HG02870 (cell line): ENCODE measurements at regions not wholly inside any gene's neighbourhood (a gene's known extent, or its start where the extent isn't known, plus 50 kb on each side); places are given as distances from the start of the nearest gene placed in this dataset.

Experiments used
- ATAC-seq: cut with Tn5 transposase; IDR thresholded peaks from one replicate; pipeline ENCODE4 v1.9.1; 2021; ENCODE audit warnings: mild to moderate bottlenecking, moderate library complexity; ENCODE audit not compliant: unreplicated experiment

- no peak for ATAC-seq
These were observed 492.5 kb downstream of the ARL4A start for GRCh38 chr7:13179775-13180523.

DNA sequence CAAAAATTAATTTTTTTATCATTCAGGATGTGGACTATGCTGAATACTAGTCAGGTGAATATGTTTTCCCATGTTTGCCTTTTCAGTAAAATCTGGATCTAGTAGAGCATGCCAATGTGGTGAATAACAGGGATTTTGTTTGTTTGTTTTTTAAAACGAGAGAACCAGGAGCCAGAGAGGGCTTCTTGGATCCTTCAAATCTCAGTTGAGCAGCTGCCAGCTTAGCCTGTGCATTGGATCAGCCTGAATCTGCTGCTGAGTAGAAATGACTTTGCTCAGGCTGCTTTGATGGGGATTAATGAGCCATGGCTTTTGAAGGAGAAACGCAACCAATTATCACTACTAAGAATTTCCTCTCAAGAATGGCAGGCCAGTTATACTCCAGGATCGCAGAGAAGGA lies 493.8 kb downstream of the ARL4A start:
- ATAC-seq, result no peak

DNA sequence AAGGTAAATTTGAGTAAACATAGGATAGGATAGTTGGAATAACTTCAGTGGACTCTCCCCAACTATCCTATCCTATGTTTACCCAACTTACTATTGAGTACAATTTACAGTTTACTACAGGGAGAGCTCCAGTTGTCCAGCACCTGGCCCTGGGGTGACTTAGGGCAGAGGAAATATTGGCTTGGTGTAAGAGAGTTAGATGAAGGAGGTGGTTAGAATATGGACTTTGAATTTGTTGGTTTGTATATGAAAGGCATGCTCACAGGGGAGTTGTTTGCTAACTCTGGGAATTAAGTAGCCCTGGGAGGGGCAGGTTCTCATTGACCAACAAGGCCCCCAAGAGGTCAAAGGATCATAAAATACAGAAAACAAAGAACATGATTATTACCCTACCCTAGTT lies 497.7 kb downstream of the ARL4A start:
- no peak for ATAC-seq

GRCh38 chr7:13188236-13188805 lies 500.9 kb downstream of the ARL4A start:
- no peak for ATAC-seq

- no peak for ATAC-seq
These were observed 501.5 kb downstream of the ARL4A start for GRCh38 chr7:13188922-13189321.

DNA sequence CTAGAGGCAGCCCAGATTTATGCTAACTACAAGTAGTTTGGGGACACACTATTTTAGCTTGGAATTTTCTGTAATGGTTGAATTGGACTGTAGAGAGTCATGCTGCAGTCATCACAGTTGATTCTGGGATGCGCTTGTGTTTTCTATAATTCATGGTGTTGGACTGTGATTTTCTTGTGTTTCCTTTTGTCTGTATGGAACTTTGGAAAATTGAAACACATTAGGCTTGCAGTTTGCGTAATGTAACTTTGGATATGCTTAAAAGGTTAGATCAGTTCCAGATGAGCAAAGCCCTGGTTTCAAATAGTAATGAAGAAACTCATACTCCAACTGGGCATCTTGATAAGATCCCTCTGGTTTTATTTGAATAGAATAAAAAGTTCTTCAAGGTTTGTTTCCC lies 502.2 kb downstream of the ARL4A start:
- no peak for ATAC-seq

GRCh38 chr7:13197501-13197900 lies 510.1 kb downstream of the ARL4A start:
- ATAC-seq, result no peak

DNA sequence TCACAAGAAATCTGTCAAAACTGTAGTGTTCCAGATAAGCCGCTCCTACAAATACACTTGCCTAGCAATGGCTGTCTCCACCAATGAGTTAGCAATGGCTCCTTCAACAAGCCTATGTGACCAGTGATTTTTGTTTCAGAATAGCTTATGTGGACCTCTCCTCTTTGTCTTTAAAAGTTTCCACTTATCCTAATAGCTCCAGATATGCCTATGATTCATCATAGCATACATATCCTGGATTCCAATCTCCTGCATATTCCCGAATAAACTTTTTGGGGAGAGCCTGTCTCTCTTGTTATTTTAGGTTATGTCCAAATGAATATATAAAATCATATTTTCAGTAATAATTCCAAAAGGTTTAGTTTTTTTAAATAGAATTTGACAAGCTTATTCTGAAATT lies 510.6 kb downstream of the ARL4A start:
- no peak for ATAC-seq

DNA sequence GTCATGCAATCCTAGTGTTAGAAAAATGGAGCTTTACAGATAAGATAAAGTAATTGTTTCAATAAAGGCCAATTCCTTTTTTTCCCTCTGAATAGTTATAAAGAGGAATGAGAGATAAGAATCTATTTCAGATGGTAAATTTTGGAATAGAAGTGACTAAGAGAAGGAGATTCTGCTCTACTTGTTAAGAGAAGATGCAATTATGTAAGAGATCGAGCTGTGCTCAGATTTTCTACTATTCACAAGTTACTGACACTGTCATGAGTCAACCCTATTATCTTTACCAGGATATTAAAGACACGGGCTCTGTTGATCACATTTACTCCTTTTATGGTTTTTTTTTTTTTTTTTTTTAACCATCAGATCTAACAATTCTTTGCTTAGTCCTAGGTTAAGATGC lies 511.3 kb downstream of the ARL4A start:
- ATAC-seq, result no peak

DNA sequence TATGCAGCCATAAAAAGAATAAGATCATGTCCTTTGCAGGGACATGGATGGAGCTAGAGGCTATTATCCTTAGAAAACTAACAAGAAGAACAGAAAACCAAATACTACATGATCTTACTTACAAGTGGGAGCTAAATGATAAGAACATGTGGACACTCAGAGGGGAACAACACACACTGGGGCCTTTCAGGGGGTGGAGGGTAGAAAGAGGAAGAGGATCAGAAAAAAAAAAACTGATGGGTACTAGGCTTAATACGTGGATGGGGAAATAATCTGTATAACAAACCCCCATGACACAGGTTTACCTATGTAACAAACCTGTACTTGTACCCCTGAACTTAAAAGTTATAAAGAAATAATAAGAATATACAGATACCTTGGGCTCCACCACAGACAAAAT lies 514.2 kb downstream of the ARL4A start:
- no peak for ATAC-seq

DNA sequence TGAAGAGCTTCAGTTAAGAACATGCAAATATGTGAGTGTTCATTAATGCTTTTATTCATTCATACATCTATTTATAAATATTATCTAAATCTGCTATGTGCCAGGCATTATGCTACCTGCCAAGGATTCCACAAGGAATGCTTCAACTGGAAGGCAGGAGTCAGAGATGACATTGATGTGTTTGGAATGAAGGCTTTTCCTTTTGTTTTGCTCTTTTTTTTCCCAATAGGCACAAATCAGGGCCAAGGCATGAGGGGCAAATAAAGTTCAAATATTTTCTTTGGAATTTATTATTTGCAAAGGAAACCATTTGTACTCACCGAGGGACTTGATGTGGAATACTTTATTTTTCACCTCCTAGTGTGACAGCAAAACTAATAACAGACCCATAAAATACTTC lies 530.3 kb downstream of the ARL4A start:
- no peak for ATAC-seq

DNA sequence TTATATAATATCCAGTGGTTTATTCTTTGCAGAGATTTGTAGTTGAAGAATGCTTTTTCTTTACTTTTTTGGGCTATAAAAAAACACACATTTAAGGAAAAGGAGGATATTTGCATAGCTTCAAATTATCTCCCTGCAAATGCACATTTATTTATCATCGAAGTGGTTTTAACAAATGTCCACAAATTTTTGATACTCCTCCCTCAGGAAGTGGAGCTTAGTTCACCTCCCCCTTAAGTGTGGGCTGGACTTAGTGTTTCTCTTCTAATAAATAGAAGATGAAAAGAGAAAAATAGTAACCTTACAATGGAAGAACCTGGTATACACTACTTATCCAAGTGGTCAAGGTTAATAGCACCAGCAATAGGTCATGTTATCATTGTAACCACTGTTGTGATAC lies 537.6 kb downstream of the ARL4A start:
- no peak for ATAC-seq

GRCh38 chr7:13226385-13226784 lies 539.0 kb downstream of the ARL4A start:
- ATAC-seq, result no peak

DNA sequence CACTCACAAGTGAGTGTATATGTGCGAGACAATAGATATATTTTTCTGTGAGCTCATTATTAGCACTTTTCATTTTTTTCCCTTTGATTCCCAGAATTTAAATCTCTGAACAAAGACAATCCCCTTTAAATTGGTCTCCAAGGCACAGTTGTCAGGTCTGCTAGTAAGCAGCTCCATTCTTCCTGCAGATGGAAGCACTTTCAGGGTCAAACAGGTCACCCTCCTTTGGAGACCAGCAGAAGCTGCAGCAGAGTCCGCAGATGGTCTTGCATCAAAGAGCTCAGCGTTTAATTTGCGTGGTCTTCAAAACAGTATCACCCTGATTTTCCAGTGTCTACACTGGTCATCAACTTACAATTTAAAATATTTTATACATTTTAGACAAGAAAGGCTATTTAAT lies 543.8 kb downstream of the ARL4A start:
- no peak for ATAC-seq

GRCh38 chr7:13235436-13235835 lies 548.0 kb downstream of the ARL4A start:
- ATAC-seq, result no peak

DNA sequence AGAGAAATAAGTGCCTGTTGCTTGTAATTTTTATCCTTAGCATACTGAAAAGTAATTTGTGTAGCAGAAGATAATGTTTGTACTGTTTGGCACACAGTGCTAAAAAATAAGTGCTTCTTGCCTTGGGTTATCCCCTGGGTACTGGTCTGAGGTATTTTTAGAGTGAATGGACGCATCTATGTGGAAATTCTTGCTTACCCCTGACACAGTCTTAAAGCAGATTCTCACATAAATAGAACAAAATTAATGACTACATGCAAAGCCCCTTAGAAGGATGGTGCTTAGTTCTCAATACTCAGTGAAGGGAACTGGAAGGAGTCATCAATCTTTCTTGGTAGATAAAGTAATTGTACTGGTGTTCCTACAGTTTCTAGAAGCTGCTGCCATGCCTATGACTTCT lies 548.6 kb downstream of the ARL4A start:
- ATAC-seq, result no peak

DNA sequence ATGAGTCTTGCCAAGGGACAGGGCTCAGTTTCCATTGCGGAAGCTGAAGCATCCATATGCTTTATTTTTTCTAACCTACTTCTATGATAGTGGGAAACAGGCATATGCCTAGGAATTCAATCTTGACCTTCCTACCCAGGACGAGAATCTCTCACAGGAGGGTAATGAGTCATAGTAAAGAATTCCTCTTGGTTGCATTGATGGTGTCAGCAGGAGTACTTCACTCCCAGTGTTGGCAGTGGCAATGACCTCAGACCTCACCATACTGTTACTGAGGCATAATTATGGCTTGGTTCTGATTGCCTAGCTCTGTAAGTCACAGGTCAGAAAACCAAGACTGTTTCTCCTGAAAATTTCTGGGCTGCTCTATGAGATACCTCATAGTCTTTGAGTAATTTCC lies 552.9 kb downstream of the ARL4A start:
- ATAC-seq, result no peak

GRCh38 chr7:13241416-13241815 lies 554.0 kb downstream of the ARL4A start:
- ATAC-seq, result no peak

DNA sequence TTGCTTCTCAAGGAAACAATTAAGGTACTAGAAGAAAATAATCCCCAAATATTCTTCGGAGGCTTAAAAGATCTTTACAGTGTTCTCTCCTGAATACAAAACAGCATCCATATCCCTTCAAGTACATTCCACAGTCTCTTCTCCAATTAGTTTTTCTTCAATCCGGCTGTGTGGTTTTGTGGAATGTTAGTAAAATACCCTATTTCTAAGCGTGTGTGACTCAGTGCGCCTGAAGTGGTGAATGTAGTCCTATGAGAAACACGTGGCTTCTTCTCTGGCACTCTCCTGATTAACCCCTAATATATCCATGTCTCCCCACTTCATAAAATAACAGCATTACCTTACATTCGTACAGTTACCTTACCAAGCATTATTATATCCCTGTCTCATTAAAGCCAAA lies 570.2 kb downstream of the ARL4A start:
- ATAC-seq, result no peak

DNA sequence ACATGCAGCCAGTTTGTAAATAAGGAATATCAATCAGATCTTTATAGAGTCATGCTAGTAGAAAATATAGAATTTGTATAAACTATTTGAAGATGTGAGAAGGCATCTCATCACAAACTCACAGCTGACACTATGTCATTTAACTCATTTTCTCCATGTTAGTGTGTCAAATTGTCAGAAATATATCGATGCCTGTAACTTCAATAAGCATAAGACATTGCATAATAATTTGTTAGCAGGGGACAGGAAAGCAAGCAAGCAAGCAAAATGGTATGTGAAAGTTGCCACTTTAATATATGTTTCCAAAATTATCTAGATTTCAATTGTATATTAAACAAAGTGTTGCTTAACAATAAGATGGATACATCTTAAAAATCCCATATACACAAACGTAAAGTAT lies 571.0 kb downstream of the ARL4A start:
- no peak for ATAC-seq

DNA sequence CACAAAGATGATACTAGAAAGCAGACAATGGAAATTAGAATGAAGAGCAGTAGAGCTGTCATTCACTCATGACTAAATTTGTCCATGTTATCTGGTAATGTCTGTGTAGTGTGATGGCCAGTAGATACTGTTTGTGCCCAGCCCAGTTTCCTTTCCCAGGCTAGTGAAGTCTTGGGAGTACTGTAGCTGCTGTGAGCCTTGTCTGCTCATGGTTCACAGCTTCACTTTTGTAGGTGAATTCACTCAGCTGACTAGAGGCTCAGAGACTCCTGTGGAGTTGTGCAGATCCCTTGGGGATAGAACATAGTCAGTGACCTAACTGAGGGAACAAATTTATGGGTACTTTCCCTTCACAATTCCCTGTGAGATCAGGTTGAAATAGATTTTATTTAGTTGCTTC lies 572.5 kb downstream of the ARL4A start:
- ATAC-seq, result no peak

DNA sequence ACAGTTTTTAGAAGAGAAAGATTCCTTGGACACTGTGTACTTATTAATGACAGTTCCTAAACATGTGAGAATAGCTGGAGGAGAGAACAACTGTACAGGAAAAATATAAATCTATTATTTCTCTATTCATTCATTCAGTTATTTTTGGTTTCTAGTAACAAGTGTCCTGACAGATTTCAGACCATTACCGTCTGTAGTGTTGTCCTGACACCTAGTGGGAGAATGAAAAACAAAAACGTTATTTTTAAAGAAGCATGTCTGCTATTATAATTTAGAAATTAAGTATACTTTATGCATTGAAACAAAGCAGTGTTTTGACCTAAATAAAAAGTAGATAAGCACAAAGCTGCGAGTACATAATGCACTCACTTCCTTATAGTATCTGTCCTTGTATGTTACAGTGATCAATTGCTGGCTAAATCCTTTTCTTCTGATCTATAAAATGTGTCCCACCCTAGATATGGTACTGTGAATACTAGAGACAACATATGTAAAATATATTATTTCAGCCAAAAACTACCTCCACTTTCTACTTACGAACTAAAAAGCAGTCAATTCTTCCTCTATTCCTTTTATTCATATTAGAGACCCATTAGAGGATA lies 575.6 kb downstream of the ARL4A start:
- ATAC-seq, result peak; percentile 55

- no peak for ATAC-seq
These were observed 577.8 kb downstream of the ARL4A start for GRCh38 chr7:13265271-13265670.
